ENCODE measurements at regions not wholly inside any gene's neighbourhood (a gene's known extent, or its start where the extent isn't known, plus 50 kb on each side); places are given as distances from the start of the nearest gene placed in this dataset.
A peak's percentile ranks its signal among the peaks of the same experiment; 100 is the strongest.

- DNase-seq = no peak
Observed at GRCh38 chr5:148708854-148709253, 54.5 kb upstream of the HTR4 start.

GRCh38 chr5:148711961-148712360 lies 57.6 kb upstream of the HTR4 start:
- no peak for DNase-seq

GRCh38 chr5:148713735-148714508 lies 59.6 kb upstream of the HTR4 start:
- DNase-seq = no peak

- no peak for DNase-seq
Observed at GRCh38 chr5:148716716-148717115, 62.4 kb upstream of the HTR4 start.

- DNase-seq = no peak
Observed at GRCh38 chr5:148717668-148718067, 63.3 kb upstream of the HTR4 start.

GRCh38 chr5:148719605-148720004 lies 65.3 kb upstream of the HTR4 start:
- no peak for DNase-seq

GRCh38 chr5:148720257-148720656 lies 65.9 kb upstream of the HTR4 start:
- no peak for DNase-seq

GRCh38 chr5:148723143-148723542 lies 68.8 kb upstream of the HTR4 start:
- DNase-seq = no peak

- no peak for DNase-seq
Observed at GRCh38 chr5:148725675-148726074, 71.3 kb upstream of the HTR4 start.

- no peak for DNase-seq
Observed at GRCh38 chr5:148729182-148729581, 74.9 kb upstream of the HTR4 start.

GRCh38 chr5:148730270-148730669 lies 75.9 kb upstream of the HTR4 start:
- no peak for DNase-seq

- DNase-seq = peak; percentile 82
Observed at GRCh38 chr5:148730942-148731898, 76.9 kb upstream of the HTR4 start.

GRCh38 chr5:148732692-148733091 lies 78.4 kb upstream of the HTR4 start:
- no peak for DNase-seq

GRCh38 chr5:148733601-148734438 lies 79.5 kb upstream of the HTR4 start:
- DNase-seq = peak; percentile 74

- DNase-seq = no peak
Observed at GRCh38 chr5:148734518-148734917, 80.2 kb upstream of the HTR4 start.

GRCh38 chr5:148735301-148735835 lies 81.0 kb upstream of the HTR4 start:
- no peak for DNase-seq

GRCh38 chr5:148739023-148739422 lies 84.7 kb upstream of the HTR4 start:
- no peak for DNase-seq

- no peak for DNase-seq
Observed at GRCh38 chr5:148739524-148739923, 85.2 kb upstream of the HTR4 start.

GRCh38 chr5:148740079-148740858 lies 85.9 kb upstream of the HTR4 start:
- DNase-seq = no peak

GRCh38 chr5:148740966-148741742 lies 85.3 kb upstream of the ADRB2 start:
- peak; percentile 50 for DNase-seq

Data from left kidney (tissue), 1 donor.